PFSK-1 (cell line): ENCODE measurements at regions not wholly inside any gene's neighbourhood (a gene's known extent, or its start where the extent isn't known, plus 50 kb on each side); places are given as distances from the start of the nearest gene placed in this dataset.

ENCODE experiments used
- FOXP2 ChIP-seq: optimal IDR thresholded peaks from 2 replicates; pipeline ENCODE3; 2011; ENCODE audit warnings: borderline replicate concordance, control low read depth, inconsistent platforms; ENCODE audit not compliant: insufficient read depth; ENCODE audit errors: extremely low read length, extremely low read depth
- POLR2AphosphoS5 ChIP-seq: IDR thresholded peaks from 2 replicates; pipeline ENCODE4 v1.6.1; 2012; ENCODE audit warnings: low read depth, mild to moderate bottlenecking, control low read depth, low read length, moderate library complexity
- SIN3A ChIP-seq: IDR thresholded peaks from 2 replicates; pipeline ENCODE4 v1.6.1; 2012; ENCODE audit warnings: mild to moderate bottlenecking, low read length, moderate library complexity, borderline replicate concordance; ENCODE audit not compliant: insufficient read depth
- TAF1 ChIP-seq: IDR thresholded peaks from 2 replicates; pipeline ENCODE4 v1.6.1; 2012; ENCODE audit warnings: low read length, control low read depth, borderline replicate concordance; ENCODE audit not compliant: insufficient read depth
- TF ChIP-seq, protein P1 (sequence below), 2 experiments: IDR thresholded peaks; 2 replicates each; pipeline versions ENCODE4 v1.6.1 to v1.8.0; 2011 to 2012; ENCODE audit warnings: low read depth in 2 of 2, low read length in 2 of 2, control low read depth in 1 of 2, inconsistent platforms in 1 of 2, mild to moderate bottlenecking in 1 of 2, moderate library complexity in 1 of 2; ENCODE audit not compliant: insufficient read depth in 1 of 2

- TF ChIP-seq, protein P1, sequence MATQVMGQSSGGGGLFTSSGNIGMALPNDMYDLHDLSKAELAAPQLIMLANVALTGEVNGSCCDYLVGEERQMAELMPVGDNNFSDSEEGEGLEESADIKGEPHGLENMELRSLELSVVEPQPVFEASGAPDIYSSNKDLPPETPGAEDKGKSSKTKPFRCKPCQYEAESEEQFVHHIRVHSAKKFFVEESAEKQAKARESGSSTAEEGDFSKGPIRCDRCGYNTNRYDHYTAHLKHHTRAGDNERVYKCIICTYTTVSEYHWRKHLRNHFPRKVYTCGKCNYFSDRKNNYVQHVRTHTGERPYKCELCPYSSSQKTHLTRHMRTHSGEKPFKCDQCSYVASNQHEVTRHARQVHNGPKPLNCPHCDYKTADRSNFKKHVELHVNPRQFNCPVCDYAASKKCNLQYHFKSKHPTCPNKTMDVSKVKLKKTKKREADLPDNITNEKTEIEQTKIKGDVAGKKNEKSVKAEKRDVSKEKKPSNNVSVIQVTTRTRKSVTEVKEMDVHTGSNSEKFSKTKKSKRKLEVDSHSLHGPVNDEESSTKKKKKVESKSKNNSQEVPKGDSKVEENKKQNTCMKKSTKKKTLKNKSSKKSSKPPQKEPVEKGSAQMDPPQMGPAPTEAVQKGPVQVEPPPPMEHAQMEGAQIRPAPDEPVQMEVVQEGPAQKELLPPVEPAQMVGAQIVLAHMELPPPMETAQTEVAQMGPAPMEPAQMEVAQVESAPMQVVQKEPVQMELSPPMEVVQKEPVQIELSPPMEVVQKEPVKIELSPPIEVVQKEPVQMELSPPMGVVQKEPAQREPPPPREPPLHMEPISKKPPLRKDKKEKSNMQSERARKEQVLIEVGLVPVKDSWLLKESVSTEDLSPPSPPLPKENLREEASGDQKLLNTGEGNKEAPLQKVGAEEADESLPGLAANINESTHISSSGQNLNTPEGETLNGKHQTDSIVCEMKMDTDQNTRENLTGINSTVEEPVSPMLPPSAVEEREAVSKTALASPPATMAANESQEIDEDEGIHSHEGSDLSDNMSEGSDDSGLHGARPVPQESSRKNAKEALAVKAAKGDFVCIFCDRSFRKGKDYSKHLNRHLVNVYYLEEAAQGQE (IDR thresholded peaks at IDR 0.05; ENCODE audit: insufficient read depth in 1 of 2, low read depth in 2 of 2, low read length in 2 of 2) = no peak
- TF ChIP-seq SIN3A (no peak), TAF1 (no peak), POLR2AphosphoS5 (no peak), FOXP2 (no peak)
Observed at GRCh38 chr15:89015412-89016097, 72.7 kb upstream of the ABHD2 start.

GRCh38 chr15:89016549-89017041, 71.7 kb upstream of the ABHD2 start:
- TF ChIP-seq POLR2AphosphoS5 (no peak), SIN3A (no peak), TAF1 (no peak), FOXP2 (no peak)
- TF ChIP-seq, protein P1 (IDR thresholded peaks at IDR 0.05; ENCODE audit: insufficient read depth in 1 of 2, low read depth in 2 of 2, low read length in 2 of 2) = no peak

GRCh38 chr15:89017370-89018066, 70.7 kb upstream of the ABHD2 start:
- TF ChIP-seq FOXP2 (peak; percentile 10), TAF1 (no peak), SIN3A (no peak)

DNA sequence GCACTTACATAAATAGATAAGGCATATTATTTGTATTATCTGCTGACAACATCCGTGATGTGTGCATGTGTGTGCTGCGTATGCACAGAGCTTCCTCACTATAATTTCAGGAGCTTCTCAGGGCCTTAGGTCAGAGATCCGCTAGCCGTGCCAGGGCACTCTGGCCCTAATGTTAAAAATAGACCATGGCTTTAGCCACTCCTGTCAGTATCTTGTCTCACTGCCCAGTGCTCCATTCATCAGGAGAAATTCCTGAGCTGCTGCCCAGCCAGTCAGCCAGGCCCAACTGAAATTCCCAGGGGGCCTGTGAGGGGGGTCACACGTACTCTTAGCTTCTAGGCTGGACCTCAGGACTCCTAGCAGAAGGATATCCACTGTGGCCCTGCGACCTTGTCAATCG, 70.0 kb upstream of the ABHD2 start:
- no peak for TF ChIP-seq POLR2AphosphoS5
- TF ChIP-seq TAF1 = no peak
- no peak for TF ChIP-seq FOXP2
- no peak for TF ChIP-seq SIN3A
- TF ChIP-seq, protein P1 (IDR thresholded peaks at IDR 0.05; ENCODE audit: insufficient read depth in 1 of 2, low read depth in 2 of 2, low read length in 2 of 2) = no peak

GRCh38 chr15:89019436-89019835, 68.8 kb upstream of the ABHD2 start:
- TF ChIP-seq POLR2AphosphoS5 = no peak
- TF ChIP-seq, protein P1 (IDR thresholded peaks at IDR 0.05; ENCODE audit: insufficient read depth in 1 of 2, low read depth in 2 of 2, low read length in 2 of 2) = no peak
- TF ChIP-seq SIN3A = no peak
- TF ChIP-seq FOXP2 = no peak
- no peak for TF ChIP-seq TAF1
